HepG2 (cell line): ENCODE measurements at regions not wholly inside any gene's neighbourhood (a gene's known extent, or its start where the extent isn't known, plus 50 kb on each side); places are given as distances from the start of the nearest gene placed in this dataset.

Experiments
- ATAC-seq: fragments of 200-7000 bp; cut with Tn5 transposase; 3 replicates; pipeline ENCODE4 v1.9.1; 2020; ENCODE audit warnings: mild to moderate bottlenecking, moderate library complexity
- BruUV-seq: library from RNA; stranded (reverse); fragments of 400-500 nt; replicated peaks from 2 replicates; lab custom pipeline; 2021; lab: Mats Ljungman, UMichigan
- CTCF ChIA-PET: fragments of 300-600 bp; formaldehyde crosslinking; extraction: SDS; loops from one replicate; lab custom pipeline; 2021; ENCODE audit warnings: low total read pairs, inconsistent platforms, low intra/inter-chr PET ratio; lab: Yijun Ruan, JAX
- POLR2A ChIA-PET: fragments of 350-600 bp; sonication (Branson Sonifier 250); formaldehyde crosslinking; loops from one replicate; lab custom pipeline; 2020; ENCODE audit warnings: antibody characterized with exemption, inconsistent platforms; lab: Yijun Ruan, JAX
- DNase-seq: peaks from one replicate; pipeline ENCODE4 v3.0.0-alpha.2; 2015; ENCODE audit warnings: low spot score
- FAIRE-seq: peaks from 3 replicates; lab custom pipeline; 2011; peaks lifted over from hg19 to GRCh38; lab: Jason Lieb, UNC
- H2AFZ ChIP-seq: one replicate; pipeline ENCODE4 v1.6.1; 2011; ENCODE audit warnings: low read length, inconsistent platforms
- H3K27ac ChIP-seq: fragments of 300-600 bp; 3 replicates; pipeline ENCODE4 v1.8.0; 2011; ENCODE audit warnings: mixed run types, mild to moderate bottlenecking, mixed read lengths, low read length, inconsistent platforms; ENCODE audit not compliant: insufficient read depth; ENCODE audit errors: extremely low read length
- H3K27me3 ChIP-seq, 2 experiments: fragments of 200-600 bp in 1 of 2; 2 replicates in 1 of 2; 3 replicates in 1 of 2; pipeline versions ENCODE4 v1.6.0 to v1.8.0; 2011; ENCODE audit warnings: low read length in 2 of 2, mild to moderate bottlenecking in 2 of 2, moderate library complexity in 2 of 2, inconsistent platforms in 1 of 2; ENCODE audit not compliant: insufficient read depth in 2 of 2, control insufficient read depth in 1 of 2
- H3K36me3 ChIP-seq, 2 experiments: fragments of 200-600 bp in 1 of 2; replicated peaks in 1 of 2; 2 replicates in 1 of 2; 3 replicates in 1 of 2; pipeline versions ENCODE4 v1.5.1 to v1.8.0; 2011; ENCODE audit warnings: low read length in 2 of 2, inconsistent platforms in 1 of 2; ENCODE audit not compliant: insufficient read depth in 2 of 2, control insufficient read depth in 1 of 2
- H3K4me1 ChIP-seq: 2 replicates; pipeline ENCODE4 v1.5.1; 2012; ENCODE audit warnings: low read length, inconsistent platforms; ENCODE audit not compliant: insufficient read depth
- H3K4me2 ChIP-seq: 2 replicates; pipeline ENCODE4 v1.6.0; 2011; ENCODE audit warnings: low read depth, low read length, inconsistent platforms
- H3K4me3 ChIP-seq, 3 experiments: fragments of 200-600 bp in 1 of 3; sonication (generic), shearing (Covaris generic) in 1 of 3; replicated peaks in 1 of 3; 2 replicates each; pipeline ENCODE4 v1.5.1; 2011 to 2016; ENCODE audit warnings: low read length in 3 of 3, inconsistent platforms in 2 of 3, low read depth in 2 of 3, mild to moderate bottlenecking in 2 of 3, control low read depth in 1 of 3, mixed read lengths in 1 of 3; ENCODE audit not compliant: insufficient read depth in 1 of 3
- H3K79me2 ChIP-seq: one replicate; pipeline ENCODE4 v1.6.1; 2011; ENCODE audit warnings: low read length, inconsistent platforms; ENCODE audit not compliant: insufficient read depth
- H3K9ac ChIP-seq: 2 replicates; pipeline ENCODE4 v1.6.0; 2011; ENCODE audit warnings: mild to moderate bottlenecking, low read depth, low read length, inconsistent platforms; ENCODE audit not compliant: insufficient read depth
- H3K9me3 ChIP-seq: 2 replicates; pipeline ENCODE4 v1.5.1; 2012; ENCODE audit warnings: mild to moderate bottlenecking, low read length
- H4K20me1 ChIP-seq: 2 replicates; pipeline ENCODE4 v1.6.0; 2011; ENCODE audit warnings: inconsistent platforms, mild to moderate bottlenecking, low read length, moderate library complexity; ENCODE audit not compliant: insufficient read depth
- ASH2L ChIP-seq: fragments of 300-600, 200-600 bp; sonication (generic); IDR thresholded peaks from 2 replicates; pipeline ENCODE4 v1.7.0; 2017; ENCODE audit warnings: low read depth, mild to moderate bottlenecking, moderate library complexity, mixed read lengths, low read length; ENCODE audit not compliant: insufficient read length
- BRD4 ChIP-seq: sonication (generic); formaldehyde crosslinking; IDR thresholded peaks from 2 replicates; pipeline ENCODE4 v1.4.0; 2020; ENCODE audit warnings: missing genetic modification reagents
- CHCHD3 ChIP-seq: sonication (generic); formaldehyde crosslinking; IDR thresholded peaks from 2 replicates; pipeline ENCODE4 v1.8.0; 2022; ENCODE audit warnings: mild to moderate bottlenecking, missing genetic modification reagents, moderate library complexity
- CHD4 ChIP-seq: fragments of 200-600 bp; sonication (generic); IDR thresholded peaks from 2 replicates; pipeline ENCODE4 v1.7.0; 2017; ENCODE audit warnings: mild to moderate bottlenecking, low read length, borderline replicate concordance
- CSRNP1 ChIP-seq: sonication (generic); formaldehyde crosslinking; IDR thresholded peaks from 2 replicates; pipeline ENCODE4 v1.8.1; 2023; ENCODE audit warnings: mild to moderate bottlenecking, missing genetic modification reagents
- EED ChIP-seq: sonication (generic); formaldehyde crosslinking; IDR thresholded peaks from 2 replicates; pipeline ENCODE4 v1.5.0; 2020; ENCODE audit warnings: mild to moderate bottlenecking, missing genetic modification reagents
- EZH2 ChIP-seq: conservative IDR thresholded peaks from 2 replicates; pipeline ENCODE4 v1.6.1; 2012; ENCODE audit warnings: mild to moderate bottlenecking, low read depth, low read length, moderate library complexity
- HES4 ChIP-seq: sonication (generic); formaldehyde crosslinking; IDR thresholded peaks from 2 replicates; pipeline ENCODE4 v1.9.0; 2021; ENCODE audit warnings: mild to moderate bottlenecking, missing genetic modification reagents, borderline replicate concordance
- HOXA9 ChIP-seq: sonication (generic); formaldehyde crosslinking; IDR thresholded peaks from 2 replicates; pipeline ENCODE4 v1.8.1; 2022; ENCODE audit warnings: missing genetic modification reagents, mild to moderate bottlenecking, moderate library complexity, borderline replicate concordance
- MAX ChIP-seq: IDR thresholded peaks from 2 replicates; pipeline ENCODE4 v1.6.1; 2012; ENCODE audit warnings: inconsistent platforms
- NBN ChIP-seq: fragments of 450-650 bp; conservative IDR thresholded peaks from 2 replicates; pipeline ENCODE4 v1.6.1; 2017
- NFIB ChIP-seq: sonication (generic); formaldehyde crosslinking; IDR thresholded peaks from 2 replicates; pipeline ENCODE4 v1.9.0; 2021; ENCODE audit warnings: missing genetic modification reagents, mild to moderate bottlenecking, borderline replicate concordance
- PCBP2 ChIP-seq: fragments of 200-400 bp; formaldehyde crosslinking; optimal IDR thresholded peaks from 2 replicates; pipeline ENCODE3; 2018; ENCODE audit warnings: low read length, low read depth; ENCODE audit not compliant: poor library complexity, severe bottlenecking
- POGZ ChIP-seq: sonication (generic); formaldehyde crosslinking; IDR thresholded peaks from 2 replicates; pipeline ENCODE4 v1.4.0; 2020; ENCODE audit warnings: mild to moderate bottlenecking, missing genetic modification reagents
- RXRA ChIP-seq: sonication (generic); formaldehyde crosslinking; IDR thresholded peaks from 2 replicates; pipeline ENCODE4 v1.5.1; 2020; ENCODE audit warnings: missing genetic modification reagents
- ZBTB20 ChIP-seq: sonication (generic); formaldehyde crosslinking; IDR thresholded peaks from 2 replicates; pipeline ENCODE4 v1.8.1; 2023; ENCODE audit warnings: missing genetic modification reagents, low read depth, mild to moderate bottlenecking, borderline replicate concordance
- ZNF576 ChIP-seq: sonication (generic); formaldehyde crosslinking; IDR thresholded peaks from 2 replicates; pipeline ENCODE4 v1.4.0; 2020; ENCODE audit warnings: mild to moderate bottlenecking, missing genetic modification reagents
- ZNF674 ChIP-seq: sonication (generic); formaldehyde crosslinking; IDR thresholded peaks from 2 replicates; pipeline ENCODE4 v1.5.0; 2020; ENCODE audit warnings: low read depth, mild to moderate bottlenecking, missing genetic modification reagents
- ZNF740 ChIP-seq: sonication (generic); formaldehyde crosslinking; IDR thresholded peaks from 2 replicates; pipeline ENCODE4 v1.4.0; 2020; ENCODE audit warnings: missing genetic modification reagents
- ZSCAN22 ChIP-seq: sonication (generic); formaldehyde crosslinking; IDR thresholded peaks from 2 replicates; pipeline ENCODE4 v1.4.0; 2020; ENCODE audit warnings: mild to moderate bottlenecking, missing genetic modification reagents
- WGBS: methylation state at CpG from one replicate; pipeline ENCODE4 v1.1.6; 2017; ENCODE audit warnings: low lambda C conversion rate; 5-methylcytosine and 5-hydroxymethylcytosine counted together
- in situ Hi-C: cut with HindIII; loops from 2 replicates; pipeline ENCODE4 v1.10.0; 2017; ENCODE audit warnings: low pct_unique_long_range_greater_than_20kb; ENCODE audit not compliant: extremely low pct_ligation_motif_present
- intact Hi-C: fragments of 100-400 bp; cut with micrococcal nuclease; formaldehyde crosslinking; loops from one replicate; pipeline ENCODE4 v1.10.0; 2022; ENCODE audit not compliant: unreplicated experiment

- ATAC-seq (no peak), DNase-seq (no peak), FAIRE-seq (no peak)
- intact Hi-C loops (no loop called here), in situ Hi-C loops (no loop called here)
- Histone ChIP-seq H3K9ac (no peak overlapping the region), H4K20me1 (no peaks in the 10 kb centered on the region), H3K4me3 (no peak overlapping the region), H2AFZ (no peak overlapping the region), H3K4me1 (no peaks in the 10 kb centered on the region), H3K27ac (no peak overlapping the region), H3K9me3 (no peaks in the 10 kb centered on the region), H3K79me2 (no peaks in the 10 kb centered on the region), H3K36me3 (no peaks in the 10 kb centered on the region), H3K27me3 (no peaks in the 10 kb centered on the region), H3K4me2 (no peak overlapping the region)
- CTCF ChIA-PET: no interaction called here
- BruUV-seq: no TSS peak
- 43% methylated on average over 3 of the region's 3 CpGs for WGBS
- TF ChIP-seq ZNF740 (CRISPR knock-in tag) (no peak), RXRA (no peak), ZSCAN22 (no peak), CHCHD3 (CRISPR knock-in tag) (no peak), NBN (no peak), ASH2L (no peak), HES4 (CRISPR knock-in tag) (no peak), HOXA9 (CRISPR knock-in tag) (no peak), CHD4 (no peak), CSRNP1 (no peak), ZBTB20 (CRISPR knock-in tag) (no peak), EZH2 (no peak), PCBP2 (no peak), EED (CRISPR knock-in tag) (no peak), ZNF576 (CRISPR knock-in tag) (no peak), MAX (no peak), POGZ (CRISPR knock-in tag) (no peak), ZNF674 (no peak), BRD4 (CRISPR knock-in tag) (no peak), NFIB (CRISPR knock-in tag) (no peak)
- POLR2A ChIA-PET: no interaction called here
Measured at GRCh38 chr2:180570864-180571263, 409.5 kb upstream of the UBE2E3 start.
